SK-N-SH treated with all-trans-retinoic acid at 6 μM for 48 hours (cell line): ENCODE measurements at regions not wholly inside any gene's neighbourhood (a gene's known extent, or its start where the extent isn't known, plus 50 kb on each side); places are given as distances from the start of the nearest gene placed in this dataset.

Experiments used
- ATAC-seq: fragments of 200-7000 bp; cut with Tn5 transposase; 3 replicates; pipeline ENCODE4 v1.9.1; 2020; ENCODE audit warnings: mild to moderate bottlenecking, moderate library complexity
- ARNTL ChIP-seq: fragments of 450-650 bp; formaldehyde crosslinking; IDR thresholded peaks from 2 replicates; pipeline ENCODE4 v1.5.0; 2020; ENCODE audit warnings: low read depth, mild to moderate bottlenecking, moderate library complexity, borderline replicate concordance
- BACH2 ChIP-seq: fragments of 250-450 bp; sonication (Bioruptor Pico); IDR thresholded peaks from 2 replicates; pipeline ENCODE4 v1.9.0; 2021; ENCODE audit warnings: mild to moderate bottlenecking, borderline replicate concordance
- CSDC2 ChIP-seq: fragments of 250-450 bp; sonication (Bioruptor Pico); IDR thresholded peaks from 2 replicates; pipeline ENCODE4 v1.5.0; 2020; ENCODE audit warnings: mild to moderate bottlenecking, moderate library complexity
- ESRRG ChIP-seq: fragments of 250-450 bp; sonication (Bioruptor Pico); IDR thresholded peaks from 2 replicates; pipeline ENCODE4 v1.6.1; 2021; ENCODE audit warnings: mild to moderate bottlenecking
- GLIS3 ChIP-seq: fragments of 250-450 bp; sonication (Bioruptor Pico); IDR thresholded peaks from 2 replicates; pipeline ENCODE4 v1.5.0; 2020; ENCODE audit warnings: mild to moderate bottlenecking, moderate library complexity
- ISL1 ChIP-seq: fragments of 250-450 bp; sonication (Bioruptor Pico); IDR thresholded peaks from 2 replicates; pipeline ENCODE4 v2.1.2; 2022; ENCODE audit warnings: mild to moderate bottlenecking, moderate library complexity
- OSR1 ChIP-seq: fragments of 250-450 bp; sonication (Bioruptor Pico); IDR thresholded peaks from 2 replicates; pipeline ENCODE4 v1.8.0; 2022; ENCODE audit warnings: moderate library complexity, mild to moderate bottlenecking, inconsistent platforms
- PPARA ChIP-seq: fragments of 250-450 bp; sonication (Bioruptor Pico); IDR thresholded peaks from 2 replicates; pipeline ENCODE4 v1.5.0; 2020; ENCODE audit warnings: mild to moderate bottlenecking, borderline replicate concordance
- RARB ChIP-seq: fragments of 250-450 bp; sonication (Bioruptor Pico); IDR thresholded peaks from 2 replicates; pipeline ENCODE4 v1.8.0; 2021; ENCODE audit warnings: mild to moderate bottlenecking, moderate library complexity
- SNAI2 ChIP-seq: fragments of 250-450 bp; sonication (Bioruptor Pico); IDR thresholded peaks from 2 replicates; pipeline ENCODE4 v1.5.0; 2020; ENCODE audit warnings: mild to moderate bottlenecking, moderate library complexity
- TCF4 ChIP-seq: fragments of 250-450 bp; sonication (Bioruptor Pico); IDR thresholded peaks from 2 replicates; pipeline ENCODE4 v1.8.0; 2021; ENCODE audit warnings: mild to moderate bottlenecking, moderate library complexity, borderline replicate concordance
- ZC3H10 ChIP-seq: fragments of 250-450 bp; sonication (Bioruptor Pico); IDR thresholded peaks from 2 replicates; pipeline ENCODE4 v1.5.1; 2021; ENCODE audit warnings: mild to moderate bottlenecking, moderate library complexity
- ZFP3 ChIP-seq: fragments of 250-450 bp; sonication (Bioruptor Pico); IDR thresholded peaks from 2 replicates; pipeline ENCODE4 v1.5.0; 2020; ENCODE audit warnings: mild to moderate bottlenecking, moderate library complexity
- ZFP30 ChIP-seq: fragments of 450-650 bp; formaldehyde crosslinking; IDR thresholded peaks from 2 replicates; pipeline ENCODE4 v1.5.0; 2022; ENCODE audit warnings: mild to moderate bottlenecking, moderate library complexity
- ZNF565 ChIP-seq: fragments of 450-650 bp; formaldehyde crosslinking; conservative IDR thresholded peaks from 2 replicates; pipeline ENCODE4 v1.5.0; 2020; ENCODE audit warnings: low read depth, mild to moderate bottlenecking, moderate library complexity
- ZNF70 ChIP-seq: fragments of 450-650 bp; formaldehyde crosslinking; IDR thresholded peaks from 2 replicates; pipeline ENCODE4 v1.5.0; 2020; ENCODE audit warnings: mild to moderate bottlenecking, moderate library complexity
- ZNF8 ChIP-seq: fragments of 450-650 bp; formaldehyde crosslinking; IDR thresholded peaks from 2 replicates; pipeline ENCODE4 v1.5.0; 2020; ENCODE audit warnings: mild to moderate bottlenecking, moderate library complexity
- TF ChIP-seq, protein P1 (sequence below): fragments of 250-450 bp; sonication (Bioruptor Pico); IDR thresholded peaks from 2 replicates; pipeline ENCODE4 v1.8.0; 2020; ENCODE audit warnings: mild to moderate bottlenecking, moderate library complexity, borderline replicate concordance
- TF ChIP-seq, protein P2 (sequence below): fragments of 250-450 bp; sonication (Bioruptor Pico); IDR thresholded peaks from 2 replicates; pipeline ENCODE4 v1.5.1; 2020; ENCODE audit warnings: low read depth, mild to moderate bottlenecking, moderate library complexity
- TF ChIP-seq, protein P3 (sequence below): fragments of 250-450 bp; sonication (Bioruptor Pico); IDR thresholded peaks from 2 replicates; pipeline ENCODE4 v1.5.0; 2020; ENCODE audit warnings: mild to moderate bottlenecking, moderate library complexity

DNA sequence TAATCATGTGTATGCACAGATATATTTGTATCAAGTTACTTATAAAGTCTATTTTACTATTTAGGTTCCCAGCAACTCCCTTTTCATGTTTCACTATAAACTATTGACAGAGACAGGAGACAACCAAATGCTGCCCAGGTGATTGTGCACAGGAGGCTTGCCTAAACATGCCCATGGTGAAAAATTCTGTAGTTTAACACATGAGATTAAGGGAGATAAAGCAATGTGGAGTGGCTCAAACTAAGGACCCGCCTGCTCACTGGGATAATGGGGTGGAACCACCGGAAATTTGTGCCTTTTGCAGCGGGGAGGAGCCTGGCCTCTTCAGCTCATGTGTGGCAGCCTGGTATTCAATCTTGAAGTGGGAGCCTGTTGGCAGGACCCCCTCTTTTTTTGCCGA, 459.5 kb upstream of the CNTN5 start:
- no peak for ATAC-seq
- no peak for TF ChIP-seq ZFP30 (CRISPR knock-in tag)
- TF ChIP-seq PPARA, result no peak
- no peak for TF ChIP-seq ZNF70 (CRISPR knock-in tag)
- TF ChIP-seq, protein P1, sequence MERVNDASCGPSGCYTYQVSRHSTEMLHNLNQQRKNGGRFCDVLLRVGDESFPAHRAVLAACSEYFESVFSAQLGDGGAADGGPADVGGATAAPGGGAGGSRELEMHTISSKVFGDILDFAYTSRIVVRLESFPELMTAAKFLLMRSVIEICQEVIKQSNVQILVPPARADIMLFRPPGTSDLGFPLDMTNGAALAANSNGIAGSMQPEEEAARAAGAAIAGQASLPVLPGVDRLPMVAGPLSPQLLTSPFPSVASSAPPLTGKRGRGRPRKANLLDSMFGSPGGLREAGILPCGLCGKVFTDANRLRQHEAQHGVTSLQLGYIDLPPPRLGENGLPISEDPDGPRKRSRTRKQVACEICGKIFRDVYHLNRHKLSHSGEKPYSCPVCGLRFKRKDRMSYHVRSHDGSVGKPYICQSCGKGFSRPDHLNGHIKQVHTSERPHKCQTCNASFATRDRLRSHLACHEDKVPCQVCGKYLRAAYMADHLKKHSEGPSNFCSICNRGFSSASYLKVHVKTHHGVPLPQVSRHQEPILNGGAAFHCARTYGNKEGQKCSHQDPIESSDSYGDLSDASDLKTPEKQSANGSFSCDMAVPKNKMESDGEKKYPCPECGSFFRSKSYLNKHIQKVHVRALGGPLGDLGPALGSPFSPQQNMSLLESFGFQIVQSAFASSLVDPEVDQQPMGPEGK (CRISPR knock-in tag), result no peak
- no peak for TF ChIP-seq ESRRG
- TF ChIP-seq ISL1 (CRISPR knock-in tag), result no peak
- TF ChIP-seq, protein P2, sequence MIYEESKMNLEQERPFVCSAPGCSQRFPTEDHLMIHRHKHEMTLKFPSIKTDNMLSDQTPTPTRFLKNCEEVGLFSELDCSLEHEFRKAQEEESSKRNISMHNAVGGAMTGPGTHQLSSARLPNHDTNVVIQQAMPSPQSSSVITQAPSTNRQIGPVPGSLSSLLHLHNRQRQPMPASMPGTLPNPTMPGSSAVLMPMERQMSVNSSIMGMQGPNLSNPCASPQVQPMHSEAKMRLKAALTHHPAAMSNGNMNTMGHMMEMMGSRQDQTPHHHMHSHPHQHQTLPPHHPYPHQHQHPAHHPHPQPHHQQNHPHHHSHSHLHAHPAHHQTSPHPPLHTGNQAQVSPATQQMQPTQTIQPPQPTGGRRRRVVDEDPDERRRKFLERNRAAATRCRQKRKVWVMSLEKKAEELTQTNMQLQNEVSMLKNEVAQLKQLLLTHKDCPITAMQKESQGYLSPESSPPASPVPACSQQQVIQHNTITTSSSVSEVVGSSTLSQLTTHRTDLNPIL (CRISPR knock-in tag), result no peak
- TF ChIP-seq SNAI2 (CRISPR knock-in tag), result no peak

DNA sequence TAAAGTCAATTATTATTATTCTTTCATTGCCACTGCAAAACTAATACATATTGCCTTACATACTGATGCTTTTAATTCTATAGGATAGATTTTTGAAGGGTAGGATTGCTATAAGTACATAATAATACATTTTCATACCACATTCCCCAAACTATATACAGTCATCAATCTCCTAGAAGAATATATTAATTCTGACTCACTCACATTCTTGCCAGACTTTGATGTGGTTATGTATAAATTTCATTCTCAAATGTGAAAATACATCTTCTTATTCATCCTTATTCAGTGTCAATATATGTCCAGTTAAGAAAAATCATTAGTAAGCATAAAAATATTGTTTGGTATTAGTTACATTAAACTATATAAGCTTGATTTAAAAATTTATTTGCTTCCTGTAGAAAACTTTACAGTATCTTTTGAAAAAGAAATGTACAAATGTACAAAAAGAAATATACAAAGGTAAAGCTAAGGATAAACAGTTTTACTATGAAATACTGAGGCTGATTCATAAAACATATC, 458.8 kb upstream of the CNTN5 start:
- TF ChIP-seq RARB (CRISPR knock-in tag), result no peak
- TF ChIP-seq, protein P1 (CRISPR knock-in tag), result no peak
- TF ChIP-seq ZFP3 (CRISPR knock-in tag), result no peak
- no peak for TF ChIP-seq ZNF8 (CRISPR knock-in tag)
- no peak for TF ChIP-seq ISL1 (CRISPR knock-in tag)
- TF ChIP-seq CSDC2, result no peak
- TF ChIP-seq ZNF565 (CRISPR knock-in tag), result no peak
- TF ChIP-seq GLIS3 (CRISPR knock-in tag), result no peak
- no peak for TF ChIP-seq ZFP30 (CRISPR knock-in tag)
- no peak for TF ChIP-seq OSR1
- TF ChIP-seq, protein P2 (CRISPR knock-in tag), result no peak
- TF ChIP-seq SNAI2 (CRISPR knock-in tag), result no peak
- TF ChIP-seq TCF4 (CRISPR knock-in tag), result no peak
- TF ChIP-seq ZC3H10, result no peak
- no peak for TF ChIP-seq PPARA
- TF ChIP-seq, protein P3, sequence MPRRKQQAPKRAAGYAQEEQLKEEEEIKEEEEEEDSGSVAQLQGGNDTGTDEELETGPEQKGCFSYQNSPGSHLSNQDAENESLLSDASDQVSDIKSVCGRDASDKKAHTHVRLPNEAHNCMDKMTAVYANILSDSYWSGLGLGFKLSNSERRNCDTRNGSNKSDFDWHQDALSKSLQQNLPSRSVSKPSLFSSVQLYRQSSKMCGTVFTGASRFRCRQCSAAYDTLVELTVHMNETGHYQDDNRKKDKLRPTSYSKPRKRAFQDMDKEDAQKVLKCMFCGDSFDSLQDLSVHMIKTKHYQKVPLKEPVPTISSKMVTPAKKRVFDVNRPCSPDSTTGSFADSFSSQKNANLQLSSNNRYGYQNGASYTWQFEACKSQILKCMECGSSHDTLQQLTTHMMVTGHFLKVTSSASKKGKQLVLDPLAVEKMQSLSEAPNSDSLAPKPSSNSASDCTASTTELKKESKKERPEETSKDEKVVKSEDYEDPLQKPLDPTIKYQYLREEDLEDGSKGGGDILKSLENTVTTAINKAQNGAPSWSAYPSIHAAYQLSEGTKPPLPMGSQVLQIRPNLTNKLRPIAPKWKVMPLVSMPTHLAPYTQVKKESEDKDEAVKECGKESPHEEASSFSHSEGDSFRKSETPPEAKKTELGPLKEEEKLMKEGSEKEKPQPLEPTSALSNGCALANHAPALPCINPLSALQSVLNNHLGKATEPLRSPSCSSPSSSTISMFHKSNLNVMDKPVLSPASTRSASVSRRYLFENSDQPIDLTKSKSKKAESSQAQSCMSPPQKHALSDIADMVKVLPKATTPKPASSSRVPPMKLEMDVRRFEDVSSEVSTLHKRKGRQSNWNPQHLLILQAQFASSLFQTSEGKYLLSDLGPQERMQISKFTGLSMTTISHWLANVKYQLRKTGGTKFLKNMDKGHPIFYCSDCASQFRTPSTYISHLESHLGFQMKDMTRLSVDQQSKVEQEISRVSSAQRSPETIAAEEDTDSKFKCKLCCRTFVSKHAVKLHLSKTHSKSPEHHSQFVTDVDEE (CRISPR knock-in tag), result no peak
- TF ChIP-seq ZNF70 (CRISPR knock-in tag), result no peak
- TF ChIP-seq BACH2 (CRISPR knock-in tag), result no peak
- ATAC-seq, result no peak

DNA sequence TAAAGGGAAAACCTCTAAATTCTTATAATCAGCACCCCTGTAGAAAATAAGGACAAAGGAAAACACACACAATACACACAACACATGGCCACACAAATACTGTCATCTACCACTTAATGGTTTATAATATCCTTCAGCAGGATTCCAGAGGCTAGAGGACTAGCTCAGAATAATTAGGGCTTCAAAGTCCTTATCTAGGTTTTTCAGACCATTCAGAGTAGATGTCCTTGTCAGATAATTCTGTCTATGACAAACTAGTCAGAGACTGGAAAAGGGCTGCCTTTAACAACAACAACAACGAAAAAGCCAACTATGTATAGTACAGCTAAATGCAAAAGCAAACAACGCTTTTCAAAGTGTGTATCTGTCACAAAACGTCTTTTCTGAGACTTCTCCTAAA, 456.5 kb upstream of the CNTN5 start:
- TF ChIP-seq ZC3H10, result no peak
- TF ChIP-seq CSDC2, result no peak
- TF ChIP-seq BACH2 (CRISPR knock-in tag), result no peak
- no peak for TF ChIP-seq ZFP30 (CRISPR knock-in tag)
- no peak for TF ChIP-seq ESRRG
- ATAC-seq, result no peak

DNA sequence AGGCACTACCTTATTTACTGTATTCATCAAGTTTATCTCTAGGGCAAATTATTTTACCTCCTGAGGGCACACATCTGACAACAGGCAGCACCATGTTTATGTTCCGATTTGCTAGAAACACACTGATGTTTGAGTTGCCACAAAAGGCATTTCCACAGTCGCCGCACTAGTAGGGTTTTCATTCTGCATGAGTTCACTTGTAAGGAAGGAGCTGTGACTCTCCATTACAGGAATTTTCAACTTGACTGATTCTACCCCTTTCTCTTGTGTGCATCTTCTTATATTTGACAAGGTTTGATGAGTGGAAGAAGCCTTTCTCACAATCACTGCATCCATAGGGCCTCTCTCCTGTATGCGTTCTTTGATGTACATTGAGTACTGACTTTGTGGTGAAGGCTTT, 455.9 kb upstream of the CNTN5 start:
- ATAC-seq, result no peak
- TF ChIP-seq ZNF70 (CRISPR knock-in tag) (no peak), ARNTL (no peak), ZFP3 (CRISPR knock-in tag) (no peak)
- TF ChIP-seq, protein P1 (CRISPR knock-in tag), result no peak
- TF ChIP-seq, protein P3 (CRISPR knock-in tag), result no peak
